Peyer's patch (tissue), 4 donors: ENCODE measurements at regions not wholly inside any gene's neighbourhood (a gene's known extent, or its start where the extent isn't known, plus 50 kb on each side); places are given as distances from the start of the nearest gene placed in this dataset.

Experiments
- DNase-seq, 3 donors: peaks; one replicate each; pipeline ENCODE4 v3.0.0-alpha.2; 2017 to 2019
- H3K27ac ChIP-seq, 4 donors: fragments of 200-600 bp; sonication (generic); one replicate each; pipeline ENCODE4 v1.5.1; 2016 to 2019
- H3K27me3 ChIP-seq, 2 donors: fragments of 200-600 bp; sonication (generic); one replicate each; pipeline ENCODE4 v1.5.1; 2019
- H3K36me3 ChIP-seq, 3 donors: fragments of 200-600 bp; sonication (generic); one replicate each; pipeline ENCODE4 v1.5.1; 2016 to 2019
- H3K4me1 ChIP-seq, 4 donors: fragments of 200-600 bp; sonication (generic); one replicate each; pipeline ENCODE4 v1.5.1; 2016 to 2019
- H3K4me3 ChIP-seq, 4 donors: fragments of 200-600 bp; sonication (generic); 1 replicate in 3 of 4; 2 replicates in 1 of 4; pipeline ENCODE4 v1.5.1; 2016 to 2019; ENCODE audit warnings: mild to moderate bottlenecking in 1 of 4
- H3K9me3 ChIP-seq, 4 donors: fragments of 200-600 bp; sonication (generic); one replicate each; pipeline ENCODE4 v1.5.1; 2016 to 2019; ENCODE audit warnings: mild to moderate bottlenecking in 1 of 4
- CTCF ChIP-seq, 6 experiments: fragments of 450-650 bp in 4 of 6; fragments of 200-600 bp in 2 of 6; sonication (generic) in 1 of 6; IDR thresholded peaks; one replicate each; pipeline ENCODE4 v1.5.1; 2017 to 2019; ENCODE audit warnings: antibody characterized with exemption in 6 of 6, mild to moderate bottlenecking in 3 of 6, moderate library complexity in 1 of 6
- POLR2A ChIP-seq, 2 donors: fragments of 450-650 bp; IDR thresholded peaks; one replicate each; pipeline ENCODE4 v1.5.1; 2017; ENCODE audit warnings: antibody characterized with exemption in 2 of 2, mild to moderate bottlenecking in 2 of 2, moderate library complexity in 2 of 2

DNA sequence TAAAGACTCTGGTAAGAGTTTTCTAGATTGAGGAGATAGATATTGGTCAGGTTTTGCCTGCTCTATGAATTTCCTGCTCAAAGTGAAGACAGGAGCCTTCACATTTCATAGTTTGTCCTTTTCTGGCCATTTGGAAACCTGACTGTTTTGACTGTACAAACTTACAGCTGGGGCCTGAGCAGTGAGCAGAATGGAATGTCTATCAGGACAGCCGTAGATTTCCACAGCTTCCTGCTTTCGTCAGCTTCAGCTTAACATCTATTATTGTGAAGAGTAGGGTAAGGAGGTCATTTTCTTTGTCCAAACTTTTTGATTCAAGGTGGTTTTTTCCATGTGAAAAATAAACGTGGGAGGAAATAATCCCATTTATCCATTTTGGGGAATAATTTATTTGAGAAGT lies 124.3 kb upstream of the DIPK2B start:
- H3K27ac ChIP-seq, result no peak overlapping the region

GRCh38 chrX:45323387-45323786 lies 122.7 kb upstream of the DIPK2B start:
- H3K27me3 ChIP-seq, result no peaks in the 10 kb centered on the region
- no peak overlapping the region for H3K4me3 ChIP-seq
- TF ChIP-seq CTCF (IDR thresholded peaks at IDR 0.05) (no peak), POLR2A (IDR thresholded peaks at IDR 0.05) (no peak)
- no peaks in the 10 kb centered on the region for H3K36me3 ChIP-seq
- no peak for DNase-seq
- no peaks in the 10 kb centered on the region for H3K9me3 ChIP-seq
- no peak overlapping the region for H3K27ac ChIP-seq
- H3K4me1 ChIP-seq, result no peaks in the 10 kb centered on the region

More for the DNA sequence above, 124.3 kb upstream of the DIPK2B start:
- H3K27me3 ChIP-seq, result no peaks in the 10 kb centered on the region
- H3K36me3 ChIP-seq, result no peaks in the 10 kb centered on the region
- H3K4me1 ChIP-seq, result no peaks in the 10 kb centered on the region
- H3K4me3 ChIP-seq, result no peak overlapping the region
- no peak for TF ChIP-seq POLR2A (IDR thresholded peaks at IDR 0.05)
- no peak for TF ChIP-seq CTCF (IDR thresholded peaks at IDR 0.05)
- no peak for DNase-seq
- H3K9me3 ChIP-seq, result no peaks in the 10 kb centered on the region

- Histone ChIP-seq H3K27ac (no peak overlapping the region), H3K4me1 (no peaks in the 10 kb centered on the region), H3K27me3 (no peaks in the 10 kb centered on the region), H3K4me3 (no peak overlapping the region), H3K9me3 (no peaks in the 10 kb centered on the region), H3K36me3 (no peaks in the 10 kb centered on the region)
- TF ChIP-seq POLR2A (IDR thresholded peaks at IDR 0.05) (no peak), CTCF (IDR thresholded peaks at IDR 0.05) (no peak)
- DNase-seq, result no peak
Measured at GRCh38 chrX:45322820-45323219, 122.1 kb upstream of the DIPK2B start.

GRCh38 chrX:45322382-45322781 lies 121.7 kb upstream of the DIPK2B start:
- no peaks in the 10 kb centered on the region for H3K27me3 ChIP-seq
- TF ChIP-seq CTCF (IDR thresholded peaks at IDR 0.05) (peak in 3 of 6 experiments; percentile 59 to 84 (median 60)), POLR2A (IDR thresholded peaks at IDR 0.05) (no peak)
- no peaks in the 10 kb centered on the region for H3K36me3 ChIP-seq
- no peaks in the 10 kb centered on the region for H3K9me3 ChIP-seq
- H3K4me3 ChIP-seq, result no peak overlapping the region
- no peak overlapping the region for H3K27ac ChIP-seq
- no peaks in the 10 kb centered on the region for H3K4me1 ChIP-seq
- peak in 1 of 3 donors; percentile 59 for DNase-seq

GRCh38 chrX:45320191-45320590 lies 119.5 kb upstream of the DIPK2B start:
- H3K27ac ChIP-seq, result no peak overlapping the region
- no peak overlapping the region for H3K4me3 ChIP-seq
- no peaks in the 10 kb centered on the region for H3K9me3 ChIP-seq
- TF ChIP-seq CTCF (IDR thresholded peaks at IDR 0.05) (no peak), POLR2A (IDR thresholded peaks at IDR 0.05) (no peak)
- no peaks in the 10 kb centered on the region for H3K4me1 ChIP-seq
- no peaks in the 10 kb centered on the region for H3K36me3 ChIP-seq
- DNase-seq, result no peak
- H3K27me3 ChIP-seq, result no peaks in the 10 kb centered on the region

- no peak for DNase-seq
- TF ChIP-seq POLR2A (IDR thresholded peaks at IDR 0.05) (no peak), CTCF (IDR thresholded peaks at IDR 0.05) (no peak)
- H3K27me3 ChIP-seq, result no peaks in the 10 kb centered on the region
Measured at GRCh38 chrX:45309801-45310200, 109.1 kb upstream of the DIPK2B start.

More at GRCh38 chrX:45309801-45310200, 109.1 kb upstream of the DIPK2B start:
- Histone ChIP-seq H3K9me3 (no peaks in the 10 kb centered on the region), H3K36me3 (no peaks in the 10 kb centered on the region), H3K4me1 (no peaks in the 10 kb centered on the region), H3K4me3 (no peak overlapping the region), H3K27ac (no peak overlapping the region)
